HUES48 (cell line): ENCODE measurements at regions not wholly inside any gene's neighbourhood (a gene's known extent, or its start where the extent isn't known, plus 50 kb on each side); places are given as distances from the start of the nearest gene placed in this dataset.

Experiments used
- H3K27ac ChIP-seq: one replicate; pipeline ENCODE4 v1.7.0; 2013; ENCODE audit warnings: low read depth, low read length, inconsistent platforms
- H3K27me3 ChIP-seq: 2 replicates; pipeline ENCODE4 v1.6.1; 2013; ENCODE audit warnings: mild to moderate bottlenecking, low read length; ENCODE audit not compliant: control insufficient read depth, insufficient read depth
- H3K36me3 ChIP-seq: 2 replicates; pipeline ENCODE4 v1.6.1; 2013; ENCODE audit warnings: low read length; ENCODE audit not compliant: control insufficient read depth, insufficient read depth
- H3K4me1 ChIP-seq: 2 replicates; pipeline ENCODE4 v1.6.1; 2013; ENCODE audit warnings: mild to moderate bottlenecking, low read length; ENCODE audit not compliant: control insufficient read depth, insufficient read depth
- H3K4me3 ChIP-seq: 2 replicates; pipeline ENCODE4 v1.5.1; 2013; ENCODE audit warnings: mild to moderate bottlenecking, low read depth, low read length
- H3K9ac ChIP-seq: 2 replicates; pipeline ENCODE4 v1.6.1; 2013; ENCODE audit warnings: mild to moderate bottlenecking, low read depth, low read length, moderate library complexity
- H3K9me3 ChIP-seq: 2 replicates; pipeline ENCODE4 v1.6.1; 2013; ENCODE audit warnings: low read length; ENCODE audit not compliant: control insufficient read depth, insufficient read depth

- H3K9ac ChIP-seq = no peak overlapping the region
- H3K4me3 ChIP-seq = no peak overlapping the region
- H3K4me1 ChIP-seq = no peaks in the 10 kb centered on the region
- H3K36me3 ChIP-seq = no peaks in the 10 kb centered on the region
- H3K27ac ChIP-seq = no peak overlapping the region
- H3K27me3 ChIP-seq = no peaks in the 10 kb centered on the region
- no peaks in the 10 kb centered on the region for H3K9me3 ChIP-seq
Measured at GRCh38 chr21:19405326-19405725, 1001.7 kb upstream of the TMPRSS15 start.

GRCh38 chr21:19420565-19420964 lies 1017.0 kb upstream of the TMPRSS15 start:
- H3K9me3 ChIP-seq = peaks cover 4% of the 10 kb centered on the region; the same call in 1 of the 2 replicates
- no peaks in the 10 kb centered on the region for H3K4me1 ChIP-seq
- no peak overlapping the region for H3K4me3 ChIP-seq

GRCh38 chr21:19433623-19434022 lies 1030.0 kb upstream of the TMPRSS15 start:
- H3K27me3 ChIP-seq = no peaks in the 10 kb centered on the region
- no peak overlapping the region for H3K9ac ChIP-seq
- no peaks in the 10 kb centered on the region for H3K4me1 ChIP-seq
- H3K4me3 ChIP-seq = no peak overlapping the region
- H3K9me3 ChIP-seq = no peaks in the 10 kb centered on the region
- no peak overlapping the region for H3K27ac ChIP-seq
- no peaks in the 10 kb centered on the region for H3K36me3 ChIP-seq

More at GRCh38 chr21:19420565-19420964, 1017.0 kb upstream of the TMPRSS15 start:
- no peak overlapping the region for H3K9ac ChIP-seq
- no peaks in the 10 kb centered on the region for H3K27me3 ChIP-seq
- H3K36me3 ChIP-seq = no peaks in the 10 kb centered on the region
- no peak overlapping the region for H3K27ac ChIP-seq

GRCh38 chr21:19440792-19441655 lies 1037.4 kb upstream of the TMPRSS15 start:
- no peak overlapping the region for H3K4me3 ChIP-seq
- H3K4me1 ChIP-seq = no peaks in the 10 kb centered on the region
- no peak overlapping the region for H3K27ac ChIP-seq
- no peaks in the 10 kb centered on the region for H3K9me3 ChIP-seq
- no peak overlapping the region for H3K9ac ChIP-seq
- H3K36me3 ChIP-seq = no peaks in the 10 kb centered on the region
- H3K27me3 ChIP-seq = no peaks in the 10 kb centered on the region

GRCh38 chr21:19458295-19458694 lies 1054.7 kb upstream of the TMPRSS15 start:
- no peaks in the 10 kb centered on the region for H3K27me3 ChIP-seq
- no peak overlapping the region for H3K27ac ChIP-seq
- H3K9ac ChIP-seq = no peak overlapping the region
- no peak overlapping the region for H3K4me3 ChIP-seq
- H3K36me3 ChIP-seq = no peaks in the 10 kb centered on the region
- H3K4me1 ChIP-seq = peaks cover 14% of the 10 kb centered on the region
- no peaks in the 10 kb centered on the region for H3K9me3 ChIP-seq

GRCh38 chr21:19461481-19462205 lies 1058.1 kb upstream of the TMPRSS15 start:
- Histone ChIP-seq H3K4me1 (no peaks in the 10 kb centered on the region), H3K27ac (no peak overlapping the region), H3K36me3 (no peaks in the 10 kb centered on the region), H3K27me3 (no peaks in the 10 kb centered on the region), H3K9ac (no peak overlapping the region), H3K4me3 (no peak overlapping the region), H3K9me3 (no peaks in the 10 kb centered on the region)

- H3K9me3 ChIP-seq = peaks cover 6% of the 10 kb centered on the region; the same call in 1 of the 2 replicates
- H3K4me3 ChIP-seq = no peak overlapping the region
- H3K36me3 ChIP-seq = no peaks in the 10 kb centered on the region
- no peaks in the 10 kb centered on the region for H3K4me1 ChIP-seq
- H3K9ac ChIP-seq = no peak overlapping the region
- H3K27me3 ChIP-seq = no peaks in the 10 kb centered on the region
- no peak overlapping the region for H3K27ac ChIP-seq
Measured at GRCh38 chr21:19463966-19464365, 1060.4 kb upstream of the TMPRSS15 start.

- Histone ChIP-seq H3K27me3 (no peaks in the 10 kb centered on the region), H3K4me3 (no peak overlapping the region), H3K9ac (no peak overlapping the region), H3K27ac (no peak overlapping the region), H3K4me1 (no peaks in the 10 kb centered on the region), H3K36me3 (no peaks in the 10 kb centered on the region), H3K9me3 (peaks cover 29% of the 10 kb centered on the region)
Measured at GRCh38 chr21:19468991-19469715, 1065.6 kb upstream of the TMPRSS15 start.

- H3K27ac ChIP-seq = no peak overlapping the region
- H3K4me3 ChIP-seq = no peak overlapping the region
- H3K27me3 ChIP-seq = no peaks in the 10 kb centered on the region
- H3K36me3 ChIP-seq = no peaks in the 10 kb centered on the region
- no peaks in the 10 kb centered on the region for H3K4me1 ChIP-seq
- H3K9me3 ChIP-seq = peaks cover 17% of the 10 kb centered on the region
- H3K9ac ChIP-seq = no peak overlapping the region
Measured at GRCh38 chr21:19475525-19475924, 1071.9 kb upstream of the TMPRSS15 start.

- H3K27ac ChIP-seq = no peak overlapping the region
- 0 out of 2 replicates have a peak, but pooled peaks cover 3% of the 10 kb centered on the region for H3K9me3 ChIP-seq
- no peaks in the 10 kb centered on the region for H3K27me3 ChIP-seq
Measured at GRCh38 chr21:19489930-19490329, 1086.3 kb upstream of the TMPRSS15 start.

More at GRCh38 chr21:19489930-19490329, 1086.3 kb upstream of the TMPRSS15 start:
- Histone ChIP-seq H3K36me3 (no peaks in the 10 kb centered on the region), H3K9ac (no peak overlapping the region), H3K4me1 (no peaks in the 10 kb centered on the region), H3K4me3 (no peak overlapping the region)
